Endothelial cell of umbilical vein (primary cell): ENCODE measurements at regions not wholly inside any gene's neighbourhood (a gene's known extent, or its start where the extent isn't known, plus 50 kb on each side); places are given as distances from the start of the nearest gene placed in this dataset.

Experiments used
- BruUV-seq: library from RNA; stranded (reverse); fragments of 400-500 nt; replicated peaks from 2 replicates; lab custom pipeline; 2021; lab: Mats Ljungman, UMichigan
- CTCF ChIA-PET: fragments of 300-600, 350-600 bp; sonication (Branson Sonifier 250); formaldehyde crosslinking; loops from one replicate; lab custom pipeline; 2021; ENCODE audit warnings: antibody characterized with exemption, inconsistent platforms; lab: Charles Lee
- POLR2A ChIA-PET: fragments of 300-600, 350-600 bp; sonication (Branson Sonifier 250); formaldehyde crosslinking; loops from one replicate; lab custom pipeline; 2021; ENCODE audit warnings: antibody characterized with exemption, inconsistent platforms; lab: Charles Lee
- DNase-seq: peaks from one replicate; pipeline ENCODE4 v3.0.0-alpha.2; 2011; ENCODE audit warnings: low read depth, low spot score
- FAIRE-seq: peaks from 2 replicates; lab custom pipeline; 2011; peaks lifted over from hg19 to GRCh38; lab: Jason Lieb, UNC
- H2AFZ ChIP-seq: 2 replicates; pipeline ENCODE4 v1.6.0; 2012; ENCODE audit warnings: low read depth, low read length, control low read depth, inconsistent platforms
- H3K27ac ChIP-seq: 2 replicates; pipeline ENCODE4 v1.5.1; 2011; ENCODE audit warnings: low read depth, mild to moderate bottlenecking, control low read depth, low read length, moderate library complexity; ENCODE audit not compliant: insufficient read depth
- H3K27me3 ChIP-seq, 2 experiments: 2 replicates each; pipeline versions ENCODE4 v1.6.0 to v1.6.1; 2011; ENCODE audit warnings: low read length in 2 of 2, mixed read lengths in 1 of 2; ENCODE audit not compliant: control insufficient read depth in 2 of 2, insufficient read depth in 2 of 2
- H3K36me3 ChIP-seq, 2 experiments: 2 replicates in 1 of 2; 3 replicates in 1 of 2; pipeline ENCODE4 v1.5.1; 2011; ENCODE audit warnings: low read length in 2 of 2, mild to moderate bottlenecking in 1 of 2, moderate library complexity in 1 of 2; ENCODE audit not compliant: control insufficient read depth in 2 of 2, insufficient read depth in 2 of 2; ENCODE audit errors: extremely low read depth in 1 of 2
- H3K4me1 ChIP-seq: 3 replicates; pipeline ENCODE4 v1.5.1; 2011; ENCODE audit warnings: mild to moderate bottlenecking, low read length; ENCODE audit not compliant: control insufficient read depth, insufficient read depth; ENCODE audit errors: extremely low read depth
- H3K4me2 ChIP-seq: 2 replicates; pipeline ENCODE4 v1.6.1; 2011; ENCODE audit warnings: low read length, control low read depth, mixed read lengths; ENCODE audit not compliant: insufficient read depth
- H3K4me3 ChIP-seq, 3 experiments: fragments of 200-600 bp in 1 of 3; sonication (generic), shearing (Covaris generic) in 1 of 3; replicated peaks in 1 of 3; 2 replicates each; pipeline ENCODE4 v1.5.1; 2011 to 2016; ENCODE audit warnings: control low read depth in 3 of 3, low read length in 3 of 3, mild to moderate bottlenecking in 2 of 3, inconsistent platforms in 1 of 3, low read depth in 1 of 3, moderate library complexity in 1 of 3; ENCODE audit not compliant: insufficient read depth in 1 of 3
- H3K79me2 ChIP-seq: 2 replicates; pipeline ENCODE4 v1.6.0; 2012; ENCODE audit warnings: low read length, inconsistent platforms; ENCODE audit not compliant: control insufficient read depth, insufficient read depth
- H3K9ac ChIP-seq: replicated peaks from 2 replicates; pipeline ENCODE3; 2011; ENCODE audit warnings: low read length, control low read depth; ENCODE audit not compliant: insufficient read depth; ENCODE audit errors: extremely low read depth
- H3K9me1 ChIP-seq: replicated peaks from 3 replicates; pipeline ENCODE4 v1.6.0; 2011; ENCODE audit warnings: mild to moderate bottlenecking, low read length; ENCODE audit not compliant: control insufficient read depth, insufficient read depth; ENCODE audit errors: extremely low read depth
- H3K9me3 ChIP-seq: replicated peaks from 2 replicates; pipeline ENCODE4 v1.5.1; 2012; ENCODE audit warnings: low read length, inconsistent platforms; ENCODE audit not compliant: control insufficient read depth, insufficient read depth
- H4K20me1 ChIP-seq: replicated peaks from 2 replicates; pipeline ENCODE3; 2011; ENCODE audit warnings: mild to moderate bottlenecking, low read length; ENCODE audit not compliant: control insufficient read depth, insufficient read depth; ENCODE audit errors: extremely low read depth
- CTCF ChIP-seq, 2 donors: IDR thresholded peaks; 1 replicate in 1 of 2; 2 replicates in 1 of 2; pipeline ENCODE4 v1.5.1; 2011; ENCODE audit warnings: low read length in 2 of 2, mild to moderate bottlenecking in 2 of 2, moderate library complexity in 2 of 2, control low read depth in 1 of 2, inconsistent platforms in 1 of 2, low read depth in 1 of 2; ENCODE audit not compliant: insufficient read depth in 1 of 2; ENCODE audit errors: extremely low read depth in 1 of 2
- EZH2 ChIP-seq: IDR thresholded peaks from 2 replicates; pipeline ENCODE4 v1.6.1; 2012; ENCODE audit warnings: borderline replicate concordance, low read depth, mild to moderate bottlenecking, moderate library complexity, low read length, inconsistent platforms; ENCODE audit not compliant: severe bottlenecking
- FOS ChIP-seq: IDR thresholded peaks from 2 replicates; pipeline ENCODE4 v1.6.1; 2011; ENCODE audit warnings: mild to moderate bottlenecking, low read length, moderate library complexity, borderline replicate concordance; ENCODE audit not compliant: insufficient read depth
- GATA2 ChIP-seq: IDR thresholded peaks from 2 replicates; pipeline ENCODE4 v1.7.0; 2011; ENCODE audit warnings: low read depth, mild to moderate bottlenecking, moderate library complexity, mixed read lengths, low read length; ENCODE audit not compliant: insufficient read length, insufficient read depth
- JUN ChIP-seq: IDR thresholded peaks from 2 replicates; pipeline ENCODE4 v1.6.1; 2011; ENCODE audit warnings: borderline replicate concordance, low read depth; ENCODE audit not compliant: insufficient read length, insufficient read depth
- MAX ChIP-seq: IDR thresholded peaks from 2 replicates; pipeline ENCODE4 v1.6.1; 2011; ENCODE audit not compliant: insufficient read depth, insufficient read length
- MYC ChIP-seq: IDR thresholded peaks from one replicate; pipeline ENCODE4 v1.6.1; 2011; ENCODE audit warnings: mild to moderate bottlenecking, low read depth, low read length
- POLR2A ChIP-seq: IDR thresholded peaks from 2 replicates; pipeline ENCODE4 v1.6.1; 2012; ENCODE audit warnings: low read depth, mild to moderate bottlenecking, control low read depth, low read length
- POLR2AphosphoS5 ChIP-seq: IDR thresholded peaks from 2 replicates; pipeline ENCODE4 v1.6.1; 2012; ENCODE audit warnings: low read depth, mild to moderate bottlenecking, control low read depth, low read length, moderate library complexity; ENCODE audit not compliant: insufficient read depth
- dilution Hi-C: fragments of 300-500 bp; cut with MboI; formaldehyde crosslinking; loops from one replicate; pipeline ENCODE4 v1.15.0; 2019; ENCODE audit warnings: low sequenced_read_pairs; ENCODE audit not compliant: extremely low pct_ligation_motif_present
- intact Hi-C: fragments of 100-400 bp; cut with micrococcal nuclease; formaldehyde crosslinking; loops from one replicate; pipeline ENCODE4 v1.10.0; 2022

- dilution Hi-C loops, result no loop called here
- no peak overlapping the region for H3K4me3 ChIP-seq
- no peaks in the 10 kb centered on the region for H3K36me3 ChIP-seq
- H3K9me3 ChIP-seq, result no peaks in the 10 kb centered on the region
- no peaks in the 10 kb centered on the region for H3K79me2 ChIP-seq
- no peaks in the 10 kb centered on the region for H3K4me1 ChIP-seq
- H3K9me1 ChIP-seq, result no peaks in the 10 kb centered on the region
- intact Hi-C loops, result no loop called here
- H3K4me2 ChIP-seq, result no peak overlapping the region
- H3K9ac ChIP-seq, result no peak overlapping the region
- no peak for DNase-seq
- no peak for TF ChIP-seq GATA2
- TF ChIP-seq MYC, result no peak
- no peak for TF ChIP-seq POLR2AphosphoS5
- no peak for TF ChIP-seq FOS
- no peak for TF ChIP-seq EZH2
- no peak for FAIRE-seq
- H3K27me3 ChIP-seq, result no peaks in the 10 kb centered on the region
- no peak overlapping the region for H3K27ac ChIP-seq
- POLR2A ChIA-PET, result no interaction called here
- CTCF ChIA-PET, result interaction anchor here (0.8 kb wide), 1 partner anchor 11 kb away, joined by 3 read pairs; no protein-coding TSS in a partner anchor
- BruUV-seq, result no TSS peak
- no peaks in the 10 kb centered on the region for H4K20me1 ChIP-seq
- no peak overlapping the region for H2AFZ ChIP-seq
Observed at GRCh38 chr12:58033831-58034230, 92.5 kb downstream of the ATP23 start.

GRCh38 chr12:58034311-58034710 is 92.9 kb downstream of the ATP23 start:
- intact Hi-C loops (no loop called here), dilution Hi-C loops (no loop called here)
- Histone ChIP-seq H3K9me3 (no peaks in the 10 kb centered on the region), H3K4me2 (no peak overlapping the region), H3K9ac (no peak overlapping the region), H3K4me1 (no peaks in the 10 kb centered on the region), H3K79me2 (no peaks in the 10 kb centered on the region), H3K27me3 (no peaks in the 10 kb centered on the region), H3K27ac (no peak overlapping the region), H3K36me3 (no peaks in the 10 kb centered on the region), H4K20me1 (no peaks in the 10 kb centered on the region), H3K9me1 (no peaks in the 10 kb centered on the region), H3K4me3 (no peak overlapping the region), H2AFZ (no peak overlapping the region)
- ChIA-PET CTCF (no interaction called here), POLR2A (no interaction called here)
- BruUV-seq, result no TSS peak
- no peak for FAIRE-seq
- no peak for DNase-seq
- TF ChIP-seq MYC (no peak), POLR2AphosphoS5 (no peak), GATA2 (no peak), JUN (no peak), CTCF (IDR thresholded peaks at IDR 0.05; ENCODE audit: extremely low read depth in 1 of 2, insufficient read depth in 1 of 2, low read depth in 1 of 2, low read length in 2 of 2) (no peak), FOS (no peak), EZH2 (no peak), MAX (no peak), POLR2A (no peak)
